HG03457 (cell line): ENCODE measurements at regions not wholly inside any gene's neighbourhood (a gene's known extent, or its start where the extent isn't known, plus 50 kb on each side); places are given as distances from the start of the nearest gene placed in this dataset.
"Not testable (repeated sequence)": the region's sequence is repeated elsewhere in the genome, so short reads cannot be mapped to it uniquely, and the experiment has no call there.

Source experiments
- ATAC-seq: cut with Tn5 transposase; IDR thresholded peaks from one replicate; pipeline ENCODE4 v1.9.1; 2021; ENCODE audit warnings: moderate number of reproducible peaks; ENCODE audit not compliant: unreplicated experiment

GRCh38 chr6:86284809-86285480, 642.3 kb upstream of the SYNCRIP start:
- not testable (repeated sequence) for ATAC-seq

- ATAC-seq, result not testable (repeated sequence)
Measured at GRCh38 chr6:86283596-86283995, 640.9 kb upstream of the SYNCRIP start.

- ATAC-seq, result no peak
Measured at GRCh38 chr6:86276056-86276455, 633.4 kb upstream of the SYNCRIP start.

GRCh38 chr6:86273936-86274335, 631.2 kb upstream of the SYNCRIP start:
- ATAC-seq, result no peak

GRCh38 chr6:86256615-86257187, 614.0 kb upstream of the SYNCRIP start:
- no peak for ATAC-seq

GRCh38 chr6:86255973-86256372, 613.3 kb upstream of the SYNCRIP start:
- ATAC-seq, result no peak

GRCh38 chr6:86251106-86251505, 608.4 kb upstream of the SYNCRIP start:
- ATAC-seq, result no peak

GRCh38 chr6:86217906-86218305, 575.2 kb upstream of the SYNCRIP start:
- ATAC-seq, result no peak

GRCh38 chr6:86215323-86215722, 572.6 kb upstream of the SYNCRIP start:
- ATAC-seq, result no peak

- ATAC-seq, result no peak
Measured at GRCh38 chr6:86205980-86206379, 563.3 kb upstream of the SYNCRIP start.

GRCh38 chr6:86203044-86203443, 560.4 kb upstream of the SYNCRIP start:
- no peak for ATAC-seq

- no peak for ATAC-seq
Measured at GRCh38 chr6:86193821-86194220, 551.1 kb upstream of the SYNCRIP start.

- ATAC-seq, result peak; percentile 73
Measured at GRCh38 chr6:86192123-86192522, 549.4 kb upstream of the SYNCRIP start.

GRCh38 chr6:86175149-86175548, 532.5 kb upstream of the SYNCRIP start:
- not testable (repeated sequence) for ATAC-seq

- no peak for ATAC-seq
Measured at GRCh38 chr6:86154852-86155251, 512.2 kb upstream of the SYNCRIP start.

GRCh38 chr6:86153521-86153920, 510.8 kb upstream of the SYNCRIP start:
- no peak for ATAC-seq

GRCh38 chr6:86152546-86152945, 509.9 kb upstream of the SYNCRIP start:
- no peak for ATAC-seq

GRCh38 chr6:86148586-86148985, 505.9 kb upstream of the SYNCRIP start:
- ATAC-seq, result no peak

- no peak for ATAC-seq
Measured at GRCh38 chr6:86147859-86148258, 505.2 kb upstream of the SYNCRIP start.

GRCh38 chr6:86147311-86147710, 504.6 kb upstream of the SYNCRIP start:
- no peak for ATAC-seq

GRCh38 chr6:86146751-86147150, 504.1 kb upstream of the SYNCRIP start:
- not testable (repeated sequence) for ATAC-seq

GRCh38 chr6:86142326-86142725, 499.6 kb upstream of the SYNCRIP start:
- ATAC-seq, result no peak
